ENCODE measurements at regions not wholly inside any gene's neighbourhood (a gene's known extent, or its start where the extent isn't known, plus 50 kb on each side); places are given as distances from the start of the nearest gene placed in this dataset.

DNA sequence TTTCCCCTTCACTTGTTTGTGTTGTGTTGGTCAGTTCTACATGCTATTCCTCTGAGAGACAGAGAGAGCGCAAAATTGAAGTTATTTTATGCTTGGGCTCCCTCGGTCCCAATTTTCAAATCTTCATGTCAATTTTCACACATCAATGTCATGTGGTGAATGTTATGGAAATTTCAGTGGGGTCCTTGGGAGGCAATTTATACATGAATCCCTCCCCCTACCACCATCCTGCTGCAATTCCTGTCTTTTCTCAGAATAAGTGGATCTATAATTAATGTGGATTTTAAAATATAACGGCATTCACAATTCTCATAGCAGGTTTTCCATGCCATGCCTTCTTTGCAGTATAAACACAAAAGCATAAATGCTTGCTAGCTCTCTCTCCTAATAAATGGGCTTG is 499.9 kb downstream of the MCTP2 start:
- in situ Hi-C loops (cut with MboI; ENCODE audit: low sequenced_read_pairs, unreplicated experiment): no loop called here
- TF ChIP-seq, protein P1, sequence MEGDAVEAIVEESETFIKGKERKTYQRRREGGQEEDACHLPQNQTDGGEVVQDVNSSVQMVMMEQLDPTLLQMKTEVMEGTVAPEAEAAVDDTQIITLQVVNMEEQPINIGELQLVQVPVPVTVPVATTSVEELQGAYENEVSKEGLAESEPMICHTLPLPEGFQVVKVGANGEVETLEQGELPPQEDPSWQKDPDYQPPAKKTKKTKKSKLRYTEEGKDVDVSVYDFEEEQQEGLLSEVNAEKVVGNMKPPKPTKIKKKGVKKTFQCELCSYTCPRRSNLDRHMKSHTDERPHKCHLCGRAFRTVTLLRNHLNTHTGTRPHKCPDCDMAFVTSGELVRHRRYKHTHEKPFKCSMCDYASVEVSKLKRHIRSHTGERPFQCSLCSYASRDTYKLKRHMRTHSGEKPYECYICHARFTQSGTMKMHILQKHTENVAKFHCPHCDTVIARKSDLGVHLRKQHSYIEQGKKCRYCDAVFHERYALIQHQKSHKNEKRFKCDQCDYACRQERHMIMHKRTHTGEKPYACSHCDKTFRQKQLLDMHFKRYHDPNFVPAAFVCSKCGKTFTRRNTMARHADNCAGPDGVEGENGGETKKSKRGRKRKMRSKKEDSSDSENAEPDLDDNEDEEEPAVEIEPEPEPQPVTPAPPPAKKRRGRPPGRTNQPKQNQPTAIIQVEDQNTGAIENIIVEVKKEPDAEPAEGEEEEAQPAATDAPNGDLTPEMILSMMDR (IDR thresholded peaks at IDR 0.05; ENCODE audit: borderline replicate concordance, control extremely low read depth, extremely low read depth, insufficient read depth, missing control alignments): no peak
- no peak for DNase-seq (ENCODE audit: low spot score)

- in situ Hi-C loops (cut with MboI; ENCODE audit: low sequenced_read_pairs, unreplicated experiment): no loop called here
- TF ChIP-seq, protein P1 (IDR thresholded peaks at IDR 0.05; ENCODE audit: borderline replicate concordance, control extremely low read depth, extremely low read depth, insufficient read depth, missing control alignments): no peak
- no peak for DNase-seq (ENCODE audit: low spot score)
These were observed 503.1 kb downstream of the MCTP2 start for GRCh38 chr15:94734460-94734859.

DNA sequence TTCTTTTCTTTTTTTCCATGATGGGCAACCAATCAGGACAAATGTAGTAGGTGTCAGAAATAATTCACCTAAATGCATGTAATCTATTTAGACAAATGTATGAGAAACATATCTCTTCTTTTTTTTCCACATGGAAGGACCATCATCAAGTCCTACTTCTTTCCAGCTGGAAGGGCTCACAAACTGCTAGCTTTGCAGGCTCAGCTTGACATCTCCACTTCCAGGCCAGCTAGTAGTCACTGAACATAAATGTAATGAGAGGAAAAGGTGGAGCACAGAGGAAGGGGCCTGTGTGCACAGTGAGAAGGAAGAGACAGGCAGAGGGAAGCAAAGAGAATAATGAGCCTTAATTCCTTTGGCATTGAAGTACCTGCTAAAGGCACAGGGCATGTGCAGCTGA is 504.9 kb downstream of the MCTP2 start:
- in situ Hi-C loops (cut with MboI; ENCODE audit: low sequenced_read_pairs, unreplicated experiment): no loop called here
- TF ChIP-seq, protein P1 (IDR thresholded peaks at IDR 0.05; ENCODE audit: borderline replicate concordance, control extremely low read depth, extremely low read depth, insufficient read depth, missing control alignments): no peak
- no peak for DNase-seq (ENCODE audit: low spot score)

- TF ChIP-seq, protein P1 (IDR thresholded peaks at IDR 0.05; ENCODE audit: borderline replicate concordance, control extremely low read depth, extremely low read depth, insufficient read depth, missing control alignments): no peak
- in situ Hi-C loops (cut with MboI; ENCODE audit: low sequenced_read_pairs, unreplicated experiment): no loop called here
- no peak for DNase-seq (ENCODE audit: low spot score)
These were observed 508.3 kb downstream of the MCTP2 start for GRCh38 chr15:94739639-94740038.

GRCh38 chr15:94740469-94740868 is 509.1 kb downstream of the MCTP2 start:
- TF ChIP-seq, protein P1 (IDR thresholded peaks at IDR 0.05; ENCODE audit: borderline replicate concordance, control extremely low read depth, extremely low read depth, insufficient read depth, missing control alignments): no peak
- no peak for DNase-seq (ENCODE audit: low spot score)
- in situ Hi-C loops (cut with MboI; ENCODE audit: low sequenced_read_pairs, unreplicated experiment): no loop called here

- TF ChIP-seq, protein P1 (IDR thresholded peaks at IDR 0.05; ENCODE audit: borderline replicate concordance, control extremely low read depth, extremely low read depth, insufficient read depth, missing control alignments): no peak
- in situ Hi-C loops (cut with MboI; ENCODE audit: low sequenced_read_pairs, unreplicated experiment): no loop called here
- DNase-seq (ENCODE audit: low spot score): no peak
These were observed 512.3 kb downstream of the MCTP2 start for GRCh38 chr15:94743668-94744067.
